22Rv1 (cell line): ENCODE measurements at regions not wholly inside any gene's neighbourhood (a gene's known extent, or its start where the extent isn't known, plus 50 kb on each side); places are given as distances from the start of the nearest gene placed in this dataset.

Experiments
- ZFX ChIP-seq: fragments of 450-650 bp; IDR thresholded peaks from 2 replicates; pipeline ENCODE4 v1.6.1; 2017; ENCODE audit warnings: antibody characterized with exemption, borderline replicate concordance
- TF ChIP-seq, protein P1 (sequence below): fragments of 450-650 bp; IDR thresholded peaks from 2 replicates; pipeline ENCODE4 v1.5.1; 2017; ENCODE audit warnings: mild to moderate bottlenecking

DNA sequence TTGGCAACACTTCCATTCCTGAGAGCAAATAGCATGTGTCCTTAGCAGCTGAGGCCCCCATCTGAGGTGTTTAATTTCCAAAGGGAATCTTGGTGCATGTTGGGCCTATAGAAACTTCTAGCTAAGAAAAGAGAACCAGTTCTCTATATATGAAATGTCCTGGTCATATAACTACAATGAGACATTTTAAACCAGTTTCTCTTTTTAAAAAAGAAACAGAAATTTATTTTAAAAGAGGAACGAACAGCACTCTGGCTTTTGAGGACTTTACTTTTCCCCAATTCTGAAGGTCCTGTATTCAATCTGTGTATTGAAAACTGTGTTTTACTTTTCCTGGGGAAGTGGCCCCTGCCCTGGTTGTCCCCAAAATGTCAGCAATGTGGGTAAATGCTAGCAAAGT lies 94.0 kb upstream of the FOXN2 start:
- TF ChIP-seq, protein P1, sequence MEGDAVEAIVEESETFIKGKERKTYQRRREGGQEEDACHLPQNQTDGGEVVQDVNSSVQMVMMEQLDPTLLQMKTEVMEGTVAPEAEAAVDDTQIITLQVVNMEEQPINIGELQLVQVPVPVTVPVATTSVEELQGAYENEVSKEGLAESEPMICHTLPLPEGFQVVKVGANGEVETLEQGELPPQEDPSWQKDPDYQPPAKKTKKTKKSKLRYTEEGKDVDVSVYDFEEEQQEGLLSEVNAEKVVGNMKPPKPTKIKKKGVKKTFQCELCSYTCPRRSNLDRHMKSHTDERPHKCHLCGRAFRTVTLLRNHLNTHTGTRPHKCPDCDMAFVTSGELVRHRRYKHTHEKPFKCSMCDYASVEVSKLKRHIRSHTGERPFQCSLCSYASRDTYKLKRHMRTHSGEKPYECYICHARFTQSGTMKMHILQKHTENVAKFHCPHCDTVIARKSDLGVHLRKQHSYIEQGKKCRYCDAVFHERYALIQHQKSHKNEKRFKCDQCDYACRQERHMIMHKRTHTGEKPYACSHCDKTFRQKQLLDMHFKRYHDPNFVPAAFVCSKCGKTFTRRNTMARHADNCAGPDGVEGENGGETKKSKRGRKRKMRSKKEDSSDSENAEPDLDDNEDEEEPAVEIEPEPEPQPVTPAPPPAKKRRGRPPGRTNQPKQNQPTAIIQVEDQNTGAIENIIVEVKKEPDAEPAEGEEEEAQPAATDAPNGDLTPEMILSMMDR: no peak
- no peak for TF ChIP-seq ZFX
